GM21360 (cell line): ENCODE measurements at regions not wholly inside any gene's neighbourhood (a gene's known extent, or its start where the extent isn't known, plus 50 kb on each side); places are given as distances from the start of the nearest gene placed in this dataset.
"Not testable (repeated sequence)": the region's sequence is repeated elsewhere in the genome, so short reads cannot be mapped to it uniquely, and the experiment has no call there.

Experiments used
- ATAC-seq: cut with Tn5 transposase; IDR thresholded peaks from one replicate; pipeline ENCODE4 v1.9.1; 2021; ENCODE audit warnings: mild to moderate bottlenecking, moderate library complexity; ENCODE audit not compliant: unreplicated experiment

DNA sequence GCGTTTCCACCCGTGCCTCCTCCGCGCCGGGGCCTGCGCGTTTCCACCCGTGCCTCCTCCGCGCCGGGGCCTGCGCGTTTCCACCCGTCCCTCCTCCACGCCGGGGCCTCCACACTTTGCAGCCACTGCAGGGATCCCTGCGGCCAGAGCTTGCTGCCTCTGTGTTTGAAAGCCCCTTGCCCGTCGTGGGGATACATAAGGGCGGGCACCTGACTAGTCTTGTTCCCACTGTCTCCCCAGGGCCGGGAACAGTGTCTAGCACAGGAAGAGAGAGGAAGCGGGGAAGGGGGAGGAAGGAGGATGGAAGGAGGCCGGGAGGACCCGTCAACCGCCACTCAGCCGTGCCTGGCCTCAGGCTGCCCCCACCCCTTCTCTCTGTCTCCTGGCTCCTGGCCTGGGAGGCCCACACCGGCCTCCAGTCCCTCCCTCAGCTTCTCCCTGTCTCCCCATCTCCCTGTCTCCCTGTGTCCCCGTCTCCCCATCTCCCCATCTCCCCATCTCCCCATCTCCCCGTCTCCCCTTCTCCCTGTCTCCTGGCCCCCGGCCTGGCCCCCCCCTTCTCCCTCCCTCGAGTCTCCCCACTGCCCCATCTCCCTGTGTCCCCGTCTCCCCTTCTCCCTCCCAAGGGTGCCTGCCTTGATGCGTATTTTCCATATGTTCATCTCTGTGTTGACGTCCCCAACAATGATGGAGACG lies 155.6 kb upstream of the ZNF469 start:
- ATAC-seq: not testable (repeated sequence)

- not testable (repeated sequence) for ATAC-seq
Measured at GRCh38 chr16:88227722-88228482, 154.9 kb upstream of the ZNF469 start.

- not testable (repeated sequence) for ATAC-seq
Measured at GRCh38 chr16:88228751-88229150, 154.0 kb upstream of the ZNF469 start.

- ATAC-seq: not testable (repeated sequence)
Measured at GRCh38 chr16:88229710-88230109, 153.0 kb upstream of the ZNF469 start.

GRCh38 chr16:88230276-88230966 lies 152.3 kb upstream of the ZNF469 start:
- ATAC-seq: not testable (repeated sequence)

DNA sequence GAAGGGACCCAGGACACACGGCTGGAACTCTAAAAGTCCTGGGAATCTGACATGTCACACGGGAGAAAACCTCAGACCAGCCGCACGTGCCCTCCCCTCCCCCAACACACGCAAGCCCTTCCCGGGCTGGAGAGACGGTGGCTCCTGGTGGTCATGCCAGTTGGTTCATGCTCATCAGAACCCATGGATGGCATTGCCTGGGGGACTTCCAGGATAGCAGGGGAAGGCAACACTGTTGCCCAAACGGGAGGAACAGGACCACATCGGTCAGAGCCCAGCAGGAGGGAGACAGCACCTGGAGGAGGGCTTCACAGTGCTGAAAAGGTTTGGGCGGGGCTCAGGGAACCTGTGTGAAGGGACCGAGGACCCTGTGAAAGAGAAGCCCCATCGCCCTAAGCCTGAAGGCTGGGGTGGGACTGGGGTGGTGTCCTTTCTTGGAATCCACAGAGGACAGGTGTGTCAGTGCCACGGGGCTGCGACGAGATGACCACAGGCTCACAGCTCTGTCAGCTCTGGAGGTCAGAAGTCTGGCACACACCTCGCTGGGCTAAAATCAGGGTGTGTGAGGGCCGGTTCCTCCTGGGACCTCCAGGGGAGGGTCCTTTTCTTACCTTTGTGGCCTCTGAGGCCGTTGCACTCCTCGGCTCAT lies 151.7 kb upstream of the ZNF469 start:
- ATAC-seq: not testable (repeated sequence)

DNA sequence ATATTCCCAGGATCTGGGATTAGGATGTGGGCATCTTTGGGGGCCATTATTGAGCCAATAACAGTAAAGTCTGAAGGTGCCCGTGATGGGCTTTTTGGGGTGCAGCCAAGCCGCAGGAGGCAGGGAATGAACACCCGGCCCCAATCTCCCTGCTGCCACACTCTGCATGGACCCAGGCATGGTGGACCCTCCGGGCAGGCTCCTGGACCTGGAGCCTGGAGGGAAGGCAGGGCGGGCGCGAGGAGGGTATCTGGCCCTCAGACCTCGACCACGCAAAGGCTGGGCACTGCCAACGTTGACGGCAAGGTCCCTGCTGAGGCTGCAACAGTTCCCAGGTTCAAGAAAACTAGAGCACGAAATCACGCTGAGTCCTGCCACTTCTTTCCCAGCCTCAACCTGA lies 150.9 kb upstream of the ZNF469 start:
- ATAC-seq: not testable (repeated sequence)

DNA sequence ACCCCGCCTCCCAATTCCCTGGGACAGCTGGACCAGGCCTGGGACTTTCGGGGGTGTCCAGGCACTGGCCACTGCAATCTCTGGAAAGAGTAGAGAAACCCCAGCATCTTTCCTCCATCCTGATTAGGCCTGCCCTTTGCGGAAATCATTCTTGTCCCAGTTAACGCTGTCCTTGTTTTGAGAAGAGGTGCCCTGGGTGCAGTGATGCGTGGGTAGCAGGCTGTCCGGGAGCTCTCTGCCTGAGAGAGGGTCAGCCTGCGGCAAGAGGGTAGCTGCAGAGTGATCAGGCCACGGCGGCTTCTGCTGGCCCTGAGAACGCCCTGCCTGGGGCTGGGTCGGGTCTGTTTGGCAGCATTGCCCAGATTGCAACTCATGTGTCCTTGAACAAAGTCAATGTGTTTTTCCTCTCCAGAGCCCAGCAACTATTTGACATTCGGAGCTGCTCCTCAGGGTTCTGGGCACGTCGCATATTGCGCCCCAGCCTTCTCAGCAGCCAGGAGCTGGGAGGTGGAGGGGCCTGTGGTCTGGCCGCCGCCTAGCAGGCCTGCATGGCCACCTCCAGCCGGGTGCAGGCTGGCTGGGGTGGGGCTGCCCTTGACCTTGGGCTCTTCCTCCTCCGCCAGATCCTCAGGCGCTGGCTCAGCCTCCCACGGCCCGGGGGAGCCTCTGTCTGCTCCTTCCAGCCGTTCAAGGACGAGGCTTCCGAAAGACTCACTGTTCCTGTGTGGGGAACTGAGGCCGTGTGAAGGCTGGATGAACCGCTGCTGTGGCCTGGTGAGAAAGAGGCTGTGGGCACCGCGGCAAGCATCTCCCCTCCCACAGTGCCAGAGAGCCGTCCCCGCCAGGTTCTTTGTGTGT lies 150.1 kb upstream of the ZNF469 start:
- not testable (repeated sequence) for ATAC-seq

- not testable (repeated sequence) for ATAC-seq
Measured at GRCh38 chr16:88233621-88234420, 148.9 kb upstream of the ZNF469 start.

DNA sequence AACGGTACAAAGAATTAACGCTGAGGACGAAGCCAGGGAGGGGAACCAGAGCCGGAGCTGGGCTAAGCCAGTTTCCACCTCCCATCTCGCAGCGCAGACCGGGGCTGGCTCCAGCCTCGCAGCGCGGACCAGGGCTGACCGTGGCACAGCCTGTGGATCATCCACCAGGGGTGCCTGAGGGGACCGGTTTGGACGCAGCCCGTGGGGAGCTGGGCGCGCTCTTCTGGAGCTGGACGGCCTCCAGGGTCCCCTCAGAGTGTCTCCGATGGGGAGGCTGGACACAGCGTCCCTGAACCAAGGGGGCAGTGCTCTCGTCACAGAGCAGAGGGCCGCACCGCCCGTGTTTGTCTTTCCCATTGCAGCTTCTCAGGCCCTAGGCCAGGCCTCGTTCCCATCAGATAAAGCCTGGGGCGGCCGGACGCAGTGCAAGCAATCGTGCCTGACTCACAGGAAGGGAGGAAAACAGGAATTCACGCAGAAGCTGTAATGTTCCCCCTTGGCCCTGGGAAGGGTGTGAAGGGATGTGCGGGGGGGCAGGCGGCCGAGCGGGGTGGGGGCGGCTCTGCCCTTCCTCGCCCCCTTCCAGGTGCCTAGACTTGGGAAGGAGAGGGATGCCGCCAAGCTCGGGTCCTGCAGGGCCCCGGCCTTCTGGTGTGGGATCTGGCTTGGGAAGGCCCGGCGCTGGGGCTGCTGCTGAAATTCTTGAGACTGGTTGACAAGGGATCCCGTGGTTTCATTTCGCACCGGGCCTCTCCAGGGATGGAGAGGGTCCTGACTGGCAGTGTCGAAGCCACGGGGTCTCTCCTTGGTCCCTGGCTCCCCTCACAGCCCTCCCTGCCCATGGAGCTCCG lies 148.1 kb upstream of the ZNF469 start:
- not testable (repeated sequence) for ATAC-seq

DNA sequence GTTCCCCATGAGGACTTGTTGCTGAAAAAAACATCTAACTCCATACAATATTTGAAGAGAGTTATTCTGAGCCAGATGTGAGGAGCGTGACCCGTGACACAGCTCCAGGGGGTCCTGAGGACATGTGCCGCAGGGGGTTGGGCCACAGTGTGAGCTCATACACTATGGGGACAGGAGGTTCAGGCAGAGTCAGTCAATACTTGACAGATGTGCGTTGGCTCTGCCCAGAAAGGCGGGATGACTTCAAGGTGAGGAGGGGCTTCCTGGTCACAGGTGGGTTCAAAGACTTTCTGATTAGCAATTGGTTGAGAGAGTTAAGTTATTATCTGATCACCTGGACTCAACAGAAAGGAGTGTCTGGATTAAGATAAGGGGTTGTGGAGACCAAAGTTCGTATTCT lies 147.1 kb upstream of the ZNF469 start:
- ATAC-seq: not testable (repeated sequence)

- not testable (repeated sequence) for ATAC-seq
Measured at GRCh38 chr16:88236229-88236628, 146.5 kb upstream of the ZNF469 start.

DNA sequence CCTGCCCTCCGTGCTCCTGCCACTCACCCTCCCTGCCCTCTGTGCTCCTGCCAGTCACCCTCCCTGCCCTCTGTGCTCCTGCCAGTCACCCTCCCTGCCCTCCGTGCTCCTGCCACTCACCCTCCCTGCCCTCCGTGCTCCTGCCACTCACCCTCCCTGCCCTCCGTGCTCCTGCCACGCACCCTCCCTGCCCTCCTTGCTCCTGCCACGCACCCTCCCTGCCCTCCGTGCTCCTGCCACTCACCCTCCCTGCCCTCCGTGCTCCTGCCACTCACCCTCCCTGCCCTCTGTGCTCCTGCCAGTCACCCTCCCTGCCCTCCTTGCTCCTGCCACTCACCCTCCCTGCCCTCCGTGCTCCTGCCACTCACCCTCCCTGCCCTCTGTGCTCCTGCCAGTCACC lies 145.4 kb upstream of the ZNF469 start:
- ATAC-seq: not testable (repeated sequence)

GRCh38 chr16:88237761-88238415 lies 144.9 kb upstream of the ZNF469 start:
- ATAC-seq: not testable (repeated sequence)

- ATAC-seq: not testable (repeated sequence)
Measured at GRCh38 chr16:88238732-88239274, 144.0 kb upstream of the ZNF469 start.

GRCh38 chr16:88240118-88240517 lies 142.6 kb upstream of the ZNF469 start:
- not testable (repeated sequence) for ATAC-seq

DNA sequence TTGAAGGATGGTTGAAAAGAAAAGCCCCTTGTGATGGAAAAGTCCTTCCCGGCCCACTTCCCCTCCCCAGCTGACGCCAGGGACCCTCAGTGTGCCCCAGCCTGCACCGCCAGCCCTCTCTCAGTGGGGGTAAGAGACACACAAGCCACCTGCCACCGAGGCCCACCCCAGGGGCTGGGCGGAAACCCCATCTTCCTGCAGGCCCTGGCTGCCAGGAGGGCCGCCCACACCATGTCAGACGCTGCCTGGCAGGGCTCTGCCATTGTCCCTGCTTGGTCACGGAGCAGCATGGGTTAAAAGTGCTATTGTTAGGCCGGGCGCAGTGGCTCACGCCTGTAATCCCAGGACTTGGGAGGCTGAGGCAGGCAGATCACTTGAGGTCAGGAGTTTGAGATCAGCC lies 142.0 kb upstream of the ZNF469 start:
- not testable (repeated sequence) for ATAC-seq
